ENCODE measurements at regions not wholly inside any gene's neighbourhood (a gene's known extent, or its start where the extent isn't known, plus 50 kb on each side); places are given as distances from the start of the nearest gene placed in this dataset.

DNA sequence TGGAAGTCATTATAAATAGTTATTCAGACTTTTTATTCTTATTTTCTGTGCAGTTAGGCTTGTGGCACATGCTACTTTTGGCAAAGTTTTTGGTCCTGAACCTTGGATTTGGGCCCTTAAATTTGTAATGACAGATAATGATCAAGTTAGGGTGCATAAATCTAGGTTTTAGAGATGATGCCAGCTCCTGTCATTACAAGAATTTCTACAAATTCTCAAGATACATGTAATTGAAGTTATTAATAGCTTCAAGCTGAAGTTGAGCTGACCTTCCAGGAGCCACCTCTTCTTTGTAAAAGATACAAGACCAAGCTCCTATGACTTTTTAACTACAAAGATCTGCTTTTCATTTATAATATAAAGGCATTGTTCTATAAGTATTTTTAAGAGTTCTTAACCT, 255.6 kb upstream of the UGT8 start:
- Histone ChIP-seq H3K27ac (no peak overlapping the region), H3K36me3 (ENCODE audit: low read depth, missing control alignments) (no peaks in the 10 kb centered on the region), H3K4me3 (no peak overlapping the region), H3K27me3 (no peaks in the 10 kb centered on the region), H3K9me3 (no peaks in the 10 kb centered on the region), H3K4me1 (no peaks in the 10 kb centered on the region)
- DNase-seq: no peak
- TF ChIP-seq, protein P1, sequence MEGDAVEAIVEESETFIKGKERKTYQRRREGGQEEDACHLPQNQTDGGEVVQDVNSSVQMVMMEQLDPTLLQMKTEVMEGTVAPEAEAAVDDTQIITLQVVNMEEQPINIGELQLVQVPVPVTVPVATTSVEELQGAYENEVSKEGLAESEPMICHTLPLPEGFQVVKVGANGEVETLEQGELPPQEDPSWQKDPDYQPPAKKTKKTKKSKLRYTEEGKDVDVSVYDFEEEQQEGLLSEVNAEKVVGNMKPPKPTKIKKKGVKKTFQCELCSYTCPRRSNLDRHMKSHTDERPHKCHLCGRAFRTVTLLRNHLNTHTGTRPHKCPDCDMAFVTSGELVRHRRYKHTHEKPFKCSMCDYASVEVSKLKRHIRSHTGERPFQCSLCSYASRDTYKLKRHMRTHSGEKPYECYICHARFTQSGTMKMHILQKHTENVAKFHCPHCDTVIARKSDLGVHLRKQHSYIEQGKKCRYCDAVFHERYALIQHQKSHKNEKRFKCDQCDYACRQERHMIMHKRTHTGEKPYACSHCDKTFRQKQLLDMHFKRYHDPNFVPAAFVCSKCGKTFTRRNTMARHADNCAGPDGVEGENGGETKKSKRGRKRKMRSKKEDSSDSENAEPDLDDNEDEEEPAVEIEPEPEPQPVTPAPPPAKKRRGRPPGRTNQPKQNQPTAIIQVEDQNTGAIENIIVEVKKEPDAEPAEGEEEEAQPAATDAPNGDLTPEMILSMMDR (IDR thresholded peaks at IDR 0.05): no peak
- no peak for TF ChIP-seq POLR2A (IDR thresholded peaks at IDR 0.05)
- intact Hi-C loops (cut with DNase I; ENCODE audit: low total_unique reads): no loop called here

DNA sequence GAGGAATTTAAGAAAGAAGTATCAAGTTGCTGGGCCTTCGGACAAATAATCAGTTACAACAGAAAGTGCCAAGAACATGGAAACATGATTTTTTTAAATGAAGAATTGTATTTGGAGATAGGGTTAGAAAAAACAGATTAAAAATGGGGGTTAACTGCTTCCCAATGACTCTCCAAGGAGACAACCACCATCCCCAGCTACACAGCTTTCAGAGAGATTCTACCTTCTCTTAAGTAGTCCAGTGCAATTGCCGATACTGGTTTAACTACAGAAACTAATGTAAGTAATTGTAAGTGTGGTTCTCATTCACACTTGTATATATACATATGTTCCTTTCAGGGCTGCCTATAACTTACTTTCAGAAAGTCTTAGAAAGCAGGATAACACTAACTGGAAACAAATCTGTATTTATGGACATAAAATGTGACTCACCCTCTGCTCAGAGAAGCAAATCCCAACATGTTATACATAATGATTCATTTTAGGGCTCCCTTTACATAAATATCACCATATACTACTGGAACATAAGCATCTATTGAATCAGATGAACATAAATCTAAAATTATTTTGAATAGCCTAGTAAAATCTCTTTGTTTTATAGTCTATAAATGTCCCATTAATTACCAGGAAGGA, 248.9 kb upstream of the UGT8 start:
- H3K4me3 ChIP-seq: no peak overlapping the region
- H3K27me3 ChIP-seq: no peaks in the 10 kb centered on the region
- H3K36me3 ChIP-seq (ENCODE audit: low read depth, missing control alignments): no peaks in the 10 kb centered on the region
- no peak overlapping the region for H3K27ac ChIP-seq
- TF ChIP-seq, protein P1 (IDR thresholded peaks at IDR 0.05): no peak
- TF ChIP-seq POLR2A (IDR thresholded peaks at IDR 0.05): no peak
- WGBS, 2 donors: 76% methylated on average over 2 of the region's 2 CpGs
- intact Hi-C loops (cut with DNase I; ENCODE audit: low total_unique reads): no loop called here
- DNase-seq: no peak
- no peaks in the 10 kb centered on the region for H3K4me1 ChIP-seq
- no peaks in the 10 kb centered on the region for H3K9me3 ChIP-seq

DNA sequence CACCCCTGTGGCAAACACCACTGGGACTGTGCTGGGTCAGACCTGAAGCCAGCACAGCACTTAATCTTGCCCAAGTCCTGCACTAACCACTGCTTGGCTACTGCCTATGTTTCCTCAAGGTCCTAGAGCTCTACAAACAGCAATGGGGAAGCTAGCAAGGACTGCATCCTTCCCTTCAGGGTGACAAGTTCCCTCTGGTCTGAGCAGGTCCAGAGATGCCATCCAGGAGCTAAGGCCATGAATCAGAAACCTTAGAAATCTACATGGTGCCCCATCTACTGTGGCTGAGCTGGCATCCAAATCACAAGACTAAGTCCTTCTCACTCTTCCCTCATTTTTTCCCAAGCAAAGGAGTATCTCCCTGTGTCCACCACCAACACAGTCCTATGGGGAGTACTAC, 239.7 kb upstream of the UGT8 start:
- no peaks in the 10 kb centered on the region for H3K9me3 ChIP-seq
- intact Hi-C loops (cut with DNase I; ENCODE audit: low total_unique reads): no loop called here
- no peak for DNase-seq
- no peaks in the 10 kb centered on the region for H3K4me1 ChIP-seq
- H3K36me3 ChIP-seq (ENCODE audit: low read depth, missing control alignments): no peaks in the 10 kb centered on the region
- no peaks in the 10 kb centered on the region for H3K27me3 ChIP-seq
- no peak overlapping the region for H3K27ac ChIP-seq
- TF ChIP-seq, protein P1 (IDR thresholded peaks at IDR 0.05): no peak
- no peak for TF ChIP-seq POLR2A (IDR thresholded peaks at IDR 0.05)
- no peak overlapping the region for H3K4me3 ChIP-seq

DNA sequence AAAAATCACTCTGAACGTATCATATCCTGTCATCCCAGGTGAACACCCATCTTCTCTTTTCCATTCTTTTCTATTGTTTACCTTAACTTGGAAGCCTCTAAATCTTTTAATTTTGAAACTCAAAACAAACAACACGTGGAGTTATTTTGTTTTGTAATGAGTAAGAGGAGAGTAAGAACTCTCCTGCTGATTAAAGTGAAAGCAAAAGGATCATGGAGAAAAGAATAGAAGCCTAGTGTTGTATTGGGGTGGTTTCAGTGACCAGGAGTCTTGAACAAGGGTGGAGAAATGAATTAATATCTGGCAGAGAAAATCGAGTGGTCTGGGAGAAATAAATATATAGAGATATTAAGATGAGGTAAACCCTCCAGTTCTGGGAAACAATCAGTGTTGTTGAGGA, 237.4 kb upstream of the UGT8 start:
- Histone ChIP-seq H3K36me3 (ENCODE audit: low read depth, missing control alignments) (no peaks in the 10 kb centered on the region), H3K4me3 (no peak overlapping the region), H3K27ac (no peak overlapping the region), H3K27me3 (no peaks in the 10 kb centered on the region), H3K4me1 (no peaks in the 10 kb centered on the region), H3K9me3 (no peaks in the 10 kb centered on the region)
- intact Hi-C loops (cut with DNase I; ENCODE audit: low total_unique reads): no loop called here
- 47 to 50% methylated on average over 3 of the region's 3 CpGs for WGBS, 2 donors
- DNase-seq: no peak
- no peak for TF ChIP-seq POLR2A (IDR thresholded peaks at IDR 0.05)
- TF ChIP-seq, protein P1 (IDR thresholded peaks at IDR 0.05): no peak

DNA sequence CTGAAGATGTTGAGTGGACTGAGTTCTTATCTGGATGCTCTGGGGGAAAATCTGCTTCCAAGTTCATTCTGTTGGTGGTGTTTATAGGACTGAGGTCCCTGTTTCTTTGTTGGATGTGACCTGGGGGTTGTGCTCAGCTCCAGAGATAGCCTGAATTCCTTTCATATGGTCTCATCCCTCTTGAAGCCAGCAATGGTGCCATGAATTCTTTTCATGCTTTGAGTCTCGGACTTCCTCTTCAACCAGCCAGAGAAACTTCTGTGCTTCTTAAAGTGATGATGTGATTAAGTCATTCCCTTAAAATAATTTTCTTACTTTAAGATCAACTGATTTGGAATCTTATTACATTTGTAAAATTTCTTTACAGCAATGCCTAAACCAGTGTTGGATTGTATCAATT, 233.8 kb upstream of the UGT8 start:
- Histone ChIP-seq H3K36me3 (ENCODE audit: low read depth, missing control alignments) (no peaks in the 10 kb centered on the region), H3K4me1 (no peaks in the 10 kb centered on the region), H3K4me3 (no peak overlapping the region), H3K9me3 (no peaks in the 10 kb centered on the region), H3K27ac (no peak overlapping the region), H3K27me3 (no peaks in the 10 kb centered on the region)
- no peak for TF ChIP-seq POLR2A (IDR thresholded peaks at IDR 0.05)
- TF ChIP-seq, protein P1 (IDR thresholded peaks at IDR 0.05): no peak
- intact Hi-C loops (cut with DNase I; ENCODE audit: low total_unique reads): no loop called here
- DNase-seq: no peak
- 45 to 67% methylated on average over 1 of the region's 1 CpG for WGBS, 2 donors

Data from testis (tissue), 2 donors.